ENCODE measurements at regions not wholly inside any gene's neighbourhood (a gene's known extent, or its start where the extent isn't known, plus 50 kb on each side); places are given as distances from the start of the nearest gene placed in this dataset.

GRCh38 chr3:76644305-76644675 lies 395.6 kb upstream of the ROBO2 start:
- no peak for TF ChIP-seq CTCF (IDR thresholded peaks at IDR 0.05)
- Mint-ChIP-seq H3K4me3 (ENCODE audit: unreplicated experiment) (no peak overlapping the region), H3K36me3 (ENCODE audit: unreplicated experiment) (no peaks in the 10 kb centered on the region), H3K9me3 (ENCODE audit: unreplicated experiment) (no peaks in the 10 kb centered on the region), H3K4me1 (ENCODE audit: unreplicated experiment) (no peaks in the 10 kb centered on the region), H3K27me3 (ENCODE audit: unreplicated experiment) (peaks cover 6% of the 10 kb centered on the region), H3K27ac (ENCODE audit: unreplicated experiment) (no peak overlapping the region)
- DNase-seq (ENCODE audit: extremely low spot score, unreplicated experiment) = no peak

- peaks cover 9% of the 10 kb centered on the region for H3K27me3 Mint-ChIP-seq (ENCODE audit: unreplicated experiment)
- H3K9me3 Mint-ChIP-seq (ENCODE audit: unreplicated experiment) = no peaks in the 10 kb centered on the region
- H3K4me3 Mint-ChIP-seq (ENCODE audit: unreplicated experiment) = no peak overlapping the region
- H3K36me3 Mint-ChIP-seq (ENCODE audit: unreplicated experiment) = no peaks in the 10 kb centered on the region
- no peaks in the 10 kb centered on the region for H3K4me1 Mint-ChIP-seq (ENCODE audit: unreplicated experiment)
- DNase-seq (ENCODE audit: extremely low spot score, unreplicated experiment) = no peak
- no peak overlapping the region for H3K27ac Mint-ChIP-seq (ENCODE audit: unreplicated experiment)
- no peak for TF ChIP-seq CTCF (IDR thresholded peaks at IDR 0.05)
Measured at GRCh38 chr3:76645724-76646123, 394.2 kb upstream of the ROBO2 start.

GRCh38 chr3:76646921-76647562 lies 392.9 kb upstream of the ROBO2 start:
- Mint-ChIP-seq H3K4me3 (ENCODE audit: unreplicated experiment) (no peak overlapping the region), H3K4me1 (ENCODE audit: unreplicated experiment) (no peaks in the 10 kb centered on the region), H3K27me3 (ENCODE audit: unreplicated experiment) (peaks cover 12% of the 10 kb centered on the region), H3K27ac (ENCODE audit: unreplicated experiment) (no peak overlapping the region), H3K9me3 (ENCODE audit: unreplicated experiment) (no peaks in the 10 kb centered on the region), H3K36me3 (ENCODE audit: unreplicated experiment) (no peaks in the 10 kb centered on the region)
- DNase-seq (ENCODE audit: extremely low spot score, unreplicated experiment) = no peak
- TF ChIP-seq CTCF (IDR thresholded peaks at IDR 0.05) = no peak

- no peak for DNase-seq (ENCODE audit: extremely low spot score, unreplicated experiment)
Measured at GRCh38 chr3:76651784-76652183, 388.1 kb upstream of the ROBO2 start.

GRCh38 chr3:76652524-76652923 lies 387.4 kb upstream of the ROBO2 start:
- H3K36me3 Mint-ChIP-seq (ENCODE audit: unreplicated experiment) = no peaks in the 10 kb centered on the region
- H3K9me3 Mint-ChIP-seq (ENCODE audit: unreplicated experiment) = no peaks in the 10 kb centered on the region
- no peak for DNase-seq (ENCODE audit: extremely low spot score, unreplicated experiment)
- no peak overlapping the region for H3K27ac Mint-ChIP-seq (ENCODE audit: unreplicated experiment)
- H3K27me3 Mint-ChIP-seq (ENCODE audit: unreplicated experiment) = peaks cover 10% of the 10 kb centered on the region
- H3K4me1 Mint-ChIP-seq (ENCODE audit: unreplicated experiment) = no peaks in the 10 kb centered on the region
- TF ChIP-seq CTCF (IDR thresholded peaks at IDR 0.05) = no peak
- H3K4me3 Mint-ChIP-seq (ENCODE audit: unreplicated experiment) = no peak overlapping the region

More at GRCh38 chr3:76651784-76652183, 388.1 kb upstream of the ROBO2 start:
- peaks cover 10% of the 10 kb centered on the region for H3K27me3 Mint-ChIP-seq (ENCODE audit: unreplicated experiment)
- TF ChIP-seq CTCF (IDR thresholded peaks at IDR 0.05) = no peak
- no peaks in the 10 kb centered on the region for H3K9me3 Mint-ChIP-seq (ENCODE audit: unreplicated experiment)
- H3K4me3 Mint-ChIP-seq (ENCODE audit: unreplicated experiment) = no peak overlapping the region
- H3K4me1 Mint-ChIP-seq (ENCODE audit: unreplicated experiment) = no peaks in the 10 kb centered on the region
- H3K36me3 Mint-ChIP-seq (ENCODE audit: unreplicated experiment) = no peaks in the 10 kb centered on the region
- H3K27ac Mint-ChIP-seq (ENCODE audit: unreplicated experiment) = no peak overlapping the region

Data from osteocyte (in vitro differentiated cells).